Loucy (cell line): ENCODE measurements at regions not wholly inside any gene's neighbourhood (a gene's known extent, or its start where the extent isn't known, plus 50 kb on each side); places are given as distances from the start of the nearest gene placed in this dataset.

ENCODE experiments used
- EZH2phosphoT487 ChIP-seq: fragments of 200-600 bp; IDR thresholded peaks from 2 replicates; pipeline ENCODE4 v1.6.1; 2018; ENCODE audit warnings: antibody characterized with exemption, mild to moderate bottlenecking, moderate library complexity, borderline replicate concordance
- TF ChIP-seq, protein P1 (sequence below): fragments of 200-600 bp; sonication (generic); conservative IDR thresholded peaks from 2 replicates; pipeline ENCODE4 v1.5.1; 2014; ENCODE audit warnings: mild to moderate bottlenecking, antibody characterized with exemption, low read length

DNA sequence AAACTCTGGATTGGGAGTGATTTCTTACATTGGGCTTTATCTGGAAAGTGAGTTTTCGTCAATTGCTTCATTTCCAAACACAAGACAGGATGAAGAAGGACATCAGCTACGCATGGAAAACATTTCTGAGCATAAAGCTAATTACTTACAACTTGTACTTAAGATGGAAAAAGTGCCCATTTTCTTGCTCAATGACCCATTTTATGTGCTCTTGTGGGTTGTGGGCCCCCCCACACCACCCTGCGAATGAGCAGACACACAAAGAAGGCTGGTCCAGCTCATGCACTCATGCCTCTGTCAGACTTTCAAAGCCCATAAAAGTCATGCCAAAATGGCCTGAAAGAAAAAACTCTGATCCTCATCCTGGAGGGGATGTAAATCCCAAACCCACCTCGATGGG lies 663.0 kb downstream of the AJAP1 start:
- TF ChIP-seq, protein P1, sequence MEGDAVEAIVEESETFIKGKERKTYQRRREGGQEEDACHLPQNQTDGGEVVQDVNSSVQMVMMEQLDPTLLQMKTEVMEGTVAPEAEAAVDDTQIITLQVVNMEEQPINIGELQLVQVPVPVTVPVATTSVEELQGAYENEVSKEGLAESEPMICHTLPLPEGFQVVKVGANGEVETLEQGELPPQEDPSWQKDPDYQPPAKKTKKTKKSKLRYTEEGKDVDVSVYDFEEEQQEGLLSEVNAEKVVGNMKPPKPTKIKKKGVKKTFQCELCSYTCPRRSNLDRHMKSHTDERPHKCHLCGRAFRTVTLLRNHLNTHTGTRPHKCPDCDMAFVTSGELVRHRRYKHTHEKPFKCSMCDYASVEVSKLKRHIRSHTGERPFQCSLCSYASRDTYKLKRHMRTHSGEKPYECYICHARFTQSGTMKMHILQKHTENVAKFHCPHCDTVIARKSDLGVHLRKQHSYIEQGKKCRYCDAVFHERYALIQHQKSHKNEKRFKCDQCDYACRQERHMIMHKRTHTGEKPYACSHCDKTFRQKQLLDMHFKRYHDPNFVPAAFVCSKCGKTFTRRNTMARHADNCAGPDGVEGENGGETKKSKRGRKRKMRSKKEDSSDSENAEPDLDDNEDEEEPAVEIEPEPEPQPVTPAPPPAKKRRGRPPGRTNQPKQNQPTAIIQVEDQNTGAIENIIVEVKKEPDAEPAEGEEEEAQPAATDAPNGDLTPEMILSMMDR: no peak
- TF ChIP-seq EZH2phosphoT487: no peak
